Gastroesophageal sphincter (tissue), 4 donors: ENCODE measurements at regions not wholly inside any gene's neighbourhood (a gene's known extent, or its start where the extent isn't known, plus 50 kb on each side); places are given as distances from the start of the nearest gene placed in this dataset.

Experiments used
- ATAC-seq: fragments of 150-250 bp; one replicate; pipeline ENCODE4 v1.9.1; 2016; ENCODE audit warnings: mild to moderate bottlenecking, moderate library complexity
- H3K27ac ChIP-seq, 4 donors: fragments of 200-600 bp; sonication (generic) in 3 of 4; 1 replicate in 3 of 4; 2 replicates in 1 of 4; pipeline ENCODE4 v1.5.1; 2016 to 2019
- H3K27me3 ChIP-seq: fragments of 200-600 bp; sonication (generic); one replicate; pipeline ENCODE4 v1.5.1; 2019
- H3K36me3 ChIP-seq, 2 donors: fragments of 200-600 bp; sonication (generic); one replicate each; pipeline ENCODE4 v1.5.1; 2019; ENCODE audit warnings: control low read depth in 1 of 2
- H3K4me1 ChIP-seq, 3 donors: fragments of 200-600 bp; sonication (generic); 1 replicate in 2 of 3; 2 replicates in 1 of 3; pipeline ENCODE4 v1.5.1; 2016 to 2019; ENCODE audit warnings: control low read depth in 2 of 3
- H3K4me3 ChIP-seq, 2 donors: fragments of 200-600 bp; sonication (generic); one replicate each; pipeline ENCODE4 v1.5.1; 2019; ENCODE audit warnings: mild to moderate bottlenecking in 1 of 2, moderate library complexity in 1 of 2
- H3K9me3 ChIP-seq, 3 donors: fragments of 200-600 bp; sonication (generic); one replicate each; pipeline ENCODE4 v1.5.1; 2017 to 2019; ENCODE audit warnings: control low read depth in 2 of 3
- CTCF ChIP-seq, 4 experiments: fragments of 200-600 bp in 2 of 4; fragments of 450-650 bp in 2 of 4; sonication (generic) in 1 of 4; IDR thresholded peaks; one replicate each; pipeline ENCODE4 v1.5.1; 2017 to 2019; ENCODE audit warnings: antibody characterized with exemption in 4 of 4, mild to moderate bottlenecking in 2 of 4, moderate library complexity in 2 of 4
- EP300 ChIP-seq: sonication (generic); formaldehyde crosslinking; IDR thresholded peaks from one replicate; pipeline ENCODE4 v1.6.1; 2017; ENCODE audit warnings: antibody characterized with exemption, mild to moderate bottlenecking
- POLR2A ChIP-seq, 2 donors: fragments of 450-650 bp; IDR thresholded peaks; one replicate each; pipeline ENCODE4 v1.6.1; 2017; ENCODE audit warnings: antibody characterized with exemption in 2 of 2, mild to moderate bottlenecking in 2 of 2, moderate library complexity in 1 of 2
- POLR2AphosphoS5 ChIP-seq: sonication (generic); formaldehyde crosslinking; IDR thresholded peaks from one replicate; pipeline ENCODE4 v1.6.1; 2017; ENCODE audit warnings: antibody characterized with exemption
- WGBS, 2 donors: methylation state at CpG; one replicate each; pipeline ENCODE4 v1.1.5; 2018; ENCODE audit warnings: low coverage in 1 of 2; 5-methylcytosine and 5-hydroxymethylcytosine counted together

- WGBS, 2 donors = 42 to 49% methylated on average over 4 of the region's 4 CpGs
- Histone ChIP-seq H3K4me3 (no peak overlapping the region), H3K27ac (no peak overlapping the region), H3K4me1 (no peaks in the 10 kb centered on the region), H3K9me3 (no peaks in the 10 kb centered on the region), H3K36me3 (no peaks in the 10 kb centered on the region), H3K27me3 (peaks cover 8% of the 10 kb centered on the region)
- no peak for TF ChIP-seq POLR2A (IDR thresholded peaks at IDR 0.05)
- TF ChIP-seq CTCF (IDR thresholded peaks at IDR 0.05) = no peak
- no peak for TF ChIP-seq POLR2AphosphoS5
- TF ChIP-seq EP300 = no peak
- no peak for ATAC-seq
Observed at GRCh38 chr10:35723059-35723458, 81.0 kb upstream of the FZD8 start.

GRCh38 chr10:35722636-35723035 is 80.5 kb upstream of the FZD8 start:
- TF ChIP-seq POLR2AphosphoS5 (no peak), POLR2A (IDR thresholded peaks at IDR 0.05) (no peak), EP300 (no peak), CTCF (IDR thresholded peaks at IDR 0.05) (no peak)
- Histone ChIP-seq H3K4me1 (no peaks in the 10 kb centered on the region), H3K4me3 (no peak overlapping the region), H3K36me3 (no peaks in the 10 kb centered on the region), H3K27ac (no peak overlapping the region), H3K9me3 (no peaks in the 10 kb centered on the region), H3K27me3 (peaks cover 8% of the 10 kb centered on the region)
- no peak for ATAC-seq
- 73% methylated on average over 4 of the region's 4 CpGs for WGBS, 2 donors

GRCh38 chr10:35722226-35722625 is 80.1 kb upstream of the FZD8 start:
- Histone ChIP-seq H3K27me3 (peaks cover 8% of the 10 kb centered on the region), H3K36me3 (no peaks in the 10 kb centered on the region), H3K9me3 (no peaks in the 10 kb centered on the region), H3K4me3 (no peak overlapping the region), H3K27ac (no peak overlapping the region), H3K4me1 (no peaks in the 10 kb centered on the region)
- 91 to 95% methylated on average over 3 to 5 of the region's 5 CpGs for WGBS, 2 donors
- TF ChIP-seq EP300 (no peak), POLR2AphosphoS5 (no peak), POLR2A (IDR thresholded peaks at IDR 0.05) (no peak), CTCF (IDR thresholded peaks at IDR 0.05) (no peak)
- no peak for ATAC-seq

- Histone ChIP-seq H3K4me1 (no peaks in the 10 kb centered on the region), H3K4me3 (no peak overlapping the region), H3K27ac (no peak overlapping the region), H3K36me3 (no peaks in the 10 kb centered on the region), H3K9me3 (no peaks in the 10 kb centered on the region), H3K27me3 (peaks cover 8% of the 10 kb centered on the region)
- no peak for ATAC-seq
- TF ChIP-seq CTCF (IDR thresholded peaks at IDR 0.05) (no peak), POLR2A (IDR thresholded peaks at IDR 0.05) (no peak), EP300 (no peak), POLR2AphosphoS5 (no peak)
- 68 to 100% methylated on average over 1 to 2 of the region's 2 CpGs for WGBS, 2 donors
Observed at GRCh38 chr10:35720366-35720765, 78.3 kb upstream of the FZD8 start.

- no peak for ATAC-seq
- Histone ChIP-seq H3K4me3 (no peak overlapping the region), H3K27me3 (peaks cover 5% of the 10 kb centered on the region), H3K4me1 (no peaks in the 10 kb centered on the region), H3K9me3 (no peaks in the 10 kb centered on the region), H3K36me3 (no peaks in the 10 kb centered on the region), H3K27ac (no peak overlapping the region)
- no peak for TF ChIP-seq EP300
- no peak for TF ChIP-seq POLR2AphosphoS5
- TF ChIP-seq POLR2A (IDR thresholded peaks at IDR 0.05) = no peak
- no peak for TF ChIP-seq CTCF (IDR thresholded peaks at IDR 0.05)
- WGBS, 2 donors = 71 to 86% methylated on average over 1 of the region's 1 CpG
Observed at GRCh38 chr10:35716776-35717175, 74.7 kb upstream of the FZD8 start.
